ENCODE measurements at regions not wholly inside any gene's neighbourhood (a gene's known extent, or its start where the extent isn't known, plus 50 kb on each side); places are given as distances from the start of the nearest gene placed in this dataset.

- TF ChIP-seq FOXP2 (optimal IDR thresholded peaks at IDR 0.05; ENCODE audit: borderline replicate concordance, extremely low read depth, extremely low read length, insufficient read depth) = no peak
- no peak for TF ChIP-seq POLR2AphosphoS5 (IDR thresholded peaks at IDR 0.05; ENCODE audit: low read depth, low read length)
- TF ChIP-seq SIN3A (IDR thresholded peaks at IDR 0.05; ENCODE audit: borderline replicate concordance, insufficient read depth, low read length) = no peak
These were observed 249.9 kb upstream of the RGS6 start for GRCh38 chr14:71682337-71682736.

DNA sequence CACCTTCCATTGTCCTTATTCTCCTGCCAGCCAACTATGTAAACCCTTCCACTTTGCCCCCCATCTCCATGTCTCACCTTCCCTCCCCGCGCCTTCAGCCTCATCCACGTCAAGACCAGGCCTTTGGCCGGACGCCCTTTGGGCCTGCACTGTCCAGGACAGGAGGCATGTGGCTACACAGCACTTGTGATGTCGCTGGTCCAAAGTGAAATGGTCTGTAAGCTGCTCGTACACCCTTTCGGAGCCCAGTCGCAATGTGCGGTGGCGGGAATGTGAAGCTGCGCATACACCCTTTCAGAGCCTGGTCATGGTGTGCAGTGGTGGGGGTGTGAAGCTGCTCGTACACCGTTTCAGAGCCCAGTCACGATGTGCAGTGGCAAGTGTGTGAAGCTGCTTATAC, 247.9 kb upstream of the RGS6 start:
- no peak for TF ChIP-seq REST (IDR thresholded peaks at IDR 0.05; ENCODE audit: insufficient read depth in 1 of 2, low read depth in 2 of 2, low read length in 2 of 2)
- TF ChIP-seq FOXP2 (optimal IDR thresholded peaks at IDR 0.05; ENCODE audit: borderline replicate concordance, extremely low read depth, extremely low read length, insufficient read depth) = no peak
- no peak for TF ChIP-seq POLR2AphosphoS5 (IDR thresholded peaks at IDR 0.05; ENCODE audit: low read depth, low read length)
- TF ChIP-seq SIN3A (IDR thresholded peaks at IDR 0.05; ENCODE audit: borderline replicate concordance, insufficient read depth, low read length) = no peak
- TF ChIP-seq TAF1 (IDR thresholded peaks at IDR 0.05; ENCODE audit: borderline replicate concordance, insufficient read depth, low read length) = no peak

DNA sequence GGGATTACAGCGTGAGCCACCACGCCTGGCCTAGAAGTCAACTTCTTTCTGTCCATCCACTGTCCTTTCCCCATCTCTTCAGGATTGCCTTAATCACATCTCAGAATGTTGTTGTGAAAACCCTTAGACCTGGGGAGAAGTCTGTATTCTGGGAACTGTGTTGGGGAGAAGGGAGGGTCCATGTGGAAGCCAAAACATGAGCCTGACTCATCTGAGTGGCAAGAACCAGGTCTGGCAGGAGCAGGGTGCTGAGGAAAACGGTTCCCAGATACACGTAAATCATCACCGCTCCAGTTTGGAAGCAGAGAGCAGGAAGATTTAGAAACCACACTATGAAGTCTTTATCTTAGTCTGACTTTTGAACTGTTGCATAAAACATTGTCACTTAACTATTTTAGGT, 245.6 kb upstream of the RGS6 start:
- no peak for TF ChIP-seq FOXP2 (optimal IDR thresholded peaks at IDR 0.05; ENCODE audit: borderline replicate concordance, extremely low read depth, extremely low read length, insufficient read depth)
- TF ChIP-seq TAF1 (IDR thresholded peaks at IDR 0.05; ENCODE audit: borderline replicate concordance, insufficient read depth, low read length) = no peak
- TF ChIP-seq REST (IDR thresholded peaks at IDR 0.05; ENCODE audit: insufficient read depth in 1 of 2, low read depth in 2 of 2, low read length in 2 of 2) = no peak
- TF ChIP-seq POLR2AphosphoS5 (IDR thresholded peaks at IDR 0.05; ENCODE audit: low read depth, low read length) = no peak
- TF ChIP-seq SIN3A (IDR thresholded peaks at IDR 0.05; ENCODE audit: borderline replicate concordance, insufficient read depth, low read length) = no peak

DNA sequence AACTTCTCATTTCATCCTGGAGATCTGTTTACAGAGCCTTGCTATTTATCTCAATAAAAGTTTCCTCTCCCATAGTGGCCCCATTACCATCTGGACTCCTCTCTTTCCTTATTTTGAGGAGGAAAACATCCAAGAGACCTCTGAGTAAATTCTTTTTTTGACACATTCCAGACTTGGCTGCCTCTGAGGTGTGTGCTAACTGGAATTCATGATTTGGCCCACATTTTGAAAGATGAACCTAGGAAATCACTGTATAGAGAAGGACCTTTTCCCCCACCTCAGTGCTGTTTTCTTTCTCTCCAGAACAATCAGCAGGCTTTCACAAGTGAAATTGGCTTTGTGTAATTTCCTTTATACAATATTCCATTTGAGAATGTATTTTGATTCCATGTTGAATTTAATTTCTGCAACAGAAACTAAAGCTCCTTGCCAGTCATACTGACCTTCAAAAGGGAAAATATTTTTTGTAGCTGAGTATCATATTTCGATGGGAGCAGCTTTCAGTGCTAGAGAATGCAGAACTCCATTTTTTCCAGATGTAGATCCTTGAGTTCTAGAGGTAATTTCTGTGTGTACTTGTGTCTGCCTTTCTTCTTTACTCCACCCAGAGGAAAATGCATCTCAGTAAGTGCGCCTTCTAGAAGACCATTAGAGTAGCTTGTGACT, 244.9 kb upstream of the RGS6 start:
- TF ChIP-seq POLR2AphosphoS5 (IDR thresholded peaks at IDR 0.05; ENCODE audit: low read depth, low read length) (no peak), FOXP2 (optimal IDR thresholded peaks at IDR 0.05; ENCODE audit: borderline replicate concordance, extremely low read depth, extremely low read length, insufficient read depth) (no peak), REST (IDR thresholded peaks at IDR 0.05; ENCODE audit: insufficient read depth in 1 of 2, low read depth in 2 of 2, low read length in 2 of 2) (no peak)

DNA sequence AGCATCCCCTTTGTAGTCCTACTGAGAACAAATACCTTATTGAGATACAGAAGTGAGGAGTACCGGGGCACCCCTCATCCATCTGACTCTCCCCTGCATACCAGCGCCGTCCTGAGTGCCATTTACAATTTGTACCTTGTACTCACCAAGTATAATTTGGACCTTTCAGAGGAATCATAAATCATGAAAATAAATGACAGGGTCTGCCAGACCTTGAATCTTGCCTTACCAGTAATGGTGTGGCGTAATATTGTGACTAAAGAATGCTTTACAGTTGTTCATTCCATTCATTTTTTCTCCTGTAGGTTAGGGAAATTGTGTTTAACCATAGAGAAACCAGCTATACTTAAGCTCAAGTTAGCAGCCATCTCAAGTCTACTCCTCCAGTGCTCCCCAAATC, 243.7 kb upstream of the RGS6 start:
- TF ChIP-seq TAF1 (IDR thresholded peaks at IDR 0.05; ENCODE audit: borderline replicate concordance, insufficient read depth, low read length) (no peak), SIN3A (IDR thresholded peaks at IDR 0.05; ENCODE audit: borderline replicate concordance, insufficient read depth, low read length) (no peak), FOXP2 (optimal IDR thresholded peaks at IDR 0.05; ENCODE audit: borderline replicate concordance, extremely low read depth, extremely low read length, insufficient read depth) (no peak), POLR2AphosphoS5 (IDR thresholded peaks at IDR 0.05; ENCODE audit: low read depth, low read length) (no peak), REST (IDR thresholded peaks at IDR 0.05; ENCODE audit: insufficient read depth in 1 of 2, low read depth in 2 of 2, low read length in 2 of 2) (no peak)
